GM20431 (cell line): ENCODE measurements at regions not wholly inside any gene's neighbourhood (a gene's known extent, or its start where the extent isn't known, plus 50 kb on each side); places are given as distances from the start of the nearest gene placed in this dataset.
"Not testable (repeated sequence)": the region's sequence is repeated elsewhere in the genome, so short reads cannot be mapped to it uniquely, and the experiment has no call there.

Experiments
- in situ Hi-C: fragments of 300-500 bp; cut with MseI, MboI; formaldehyde crosslinking; loops from one replicate; pipeline ENCODE4 v1.15.0; 2020; ENCODE audit warnings: low sequenced_read_pairs; ENCODE audit not compliant: unreplicated experiment

- in situ Hi-C loops = no loop called here
These were observed 91.7 kb upstream of the GDNF start for GRCh38 chr5:37931541-37931940.

- in situ Hi-C loops = no loop called here
These were observed 90.5 kb upstream of the GDNF start for GRCh38 chr5:37930350-37930749.

- in situ Hi-C loops = no loop called here
These were observed 90.0 kb upstream of the GDNF start for GRCh38 chr5:37929791-37930190.

GRCh38 chr5:37927753-37928152 lies 87.9 kb upstream of the GDNF start:
- in situ Hi-C loops = not testable (repeated sequence)

- in situ Hi-C loops = no loop called here
These were observed 86.9 kb upstream of the GDNF start for GRCh38 chr5:37926732-37927131.

- in situ Hi-C loops = no loop called here
These were observed 81.6 kb upstream of the GDNF start for GRCh38 chr5:37921452-37921851.

GRCh38 chr5:37918424-37918823 lies 78.6 kb upstream of the GDNF start:
- in situ Hi-C loops = no loop called here

- in situ Hi-C loops = no loop called here
These were observed 76.7 kb upstream of the GDNF start for GRCh38 chr5:37916525-37916924.

- in situ Hi-C loops = no loop called here
These were observed 75.4 kb upstream of the GDNF start for GRCh38 chr5:37915097-37915736.

GRCh38 chr5:37909610-37910266 lies 69.9 kb upstream of the GDNF start:
- in situ Hi-C loops = not testable (repeated sequence)

- in situ Hi-C loops = no loop called here
These were observed 66.6 kb upstream of the GDNF start for GRCh38 chr5:37906416-37906815.

- in situ Hi-C loops = no loop called here
These were observed 65.4 kb upstream of the GDNF start for GRCh38 chr5:37905230-37905629.

GRCh38 chr5:37902323-37902722 lies 62.5 kb upstream of the GDNF start:
- in situ Hi-C loops = no loop called here

GRCh38 chr5:37900692-37901091 lies 60.9 kb upstream of the GDNF start:
- in situ Hi-C loops = no loop called here

GRCh38 chr5:37899037-37899436 lies 59.2 kb upstream of the GDNF start:
- in situ Hi-C loops = no loop called here

- in situ Hi-C loops = no loop called here
These were observed 56.3 kb upstream of the GDNF start for GRCh38 chr5:37896159-37896558.

- in situ Hi-C loops = no loop called here
These were observed 53.7 kb upstream of the GDNF start for GRCh38 chr5:37893434-37894134.

GRCh38 chr5:37892586-37892985 lies 52.7 kb upstream of the GDNF start:
- in situ Hi-C loops = no loop called here

GRCh38 chr5:37891832-37892231 lies 52.0 kb upstream of the GDNF start:
- in situ Hi-C loops = no loop called here

- in situ Hi-C loops = no loop called here
These were observed 49.9 kb upstream of the GDNF start for GRCh38 chr5:37889612-37890317.
